GM12878 (cell line): ENCODE measurements at regions not wholly inside any gene's neighbourhood (a gene's known extent, or its start where the extent isn't known, plus 50 kb on each side); places are given as distances from the start of the nearest gene placed in this dataset.

Experiments
- ATAC-seq: fragments of 200-7000 bp; cut with Tn5 transposase; 3 replicates; pipeline ENCODE4 v1.9.1; 2020; ENCODE audit warnings: mild to moderate bottlenecking, moderate library complexity
- BruUV-seq: library from RNA; stranded (reverse); fragments of 400-500 nt; replicated peaks from 2 replicates; lab custom pipeline; 2021; lab: Mats Ljungman, UMichigan
- CTCF ChIA-PET: fragments of 300-600 bp; sonication (Branson Sonifier 250); formaldehyde crosslinking; extraction: SDS; loops from one replicate; lab custom pipeline; 2021; ENCODE audit warnings: inconsistent platforms; lab: Yijun Ruan, JAX
- POLR2A ChIA-PET: fragments of 350-600 bp; formaldehyde crosslinking; extraction: SDS; loops from one replicate; lab custom pipeline; 2021; ENCODE audit warnings: inconsistent platforms; lab: Charles Lee
- RAD21 ChIA-PET: fragments of 300-600 bp; sonication (Branson Sonifier 250); formaldehyde crosslinking; loops from one replicate; lab custom pipeline; 2023; ENCODE audit warnings: antibody characterized with exemption; ENCODE audit not compliant: unreplicated experiment; lab: Charles Lee
- SMC1A ChIA-PET: fragments of 300-600 bp; sonication (Branson Sonifier 250); formaldehyde crosslinking; loops from one replicate; lab custom pipeline; 2023; ENCODE audit not compliant: unreplicated experiment, uncharacterized antibody; lab: Charles Lee
- DNase-seq: peaks from one replicate; pipeline ENCODE4 v3.0.0-alpha.2; 2011; ENCODE audit warnings: low read depth, low spot score
- FAIRE-seq: peaks from 3 replicates; lab custom pipeline; 2011; peaks lifted over from hg19 to GRCh38; lab: Jason Lieb, UNC
- H2AFZ ChIP-seq: 2 replicates; pipeline ENCODE4 v1.6.0; 2011; ENCODE audit warnings: low read depth, low read length, control low read depth; ENCODE audit not compliant: control insufficient read depth
- H3K27ac ChIP-seq: 2 replicates; pipeline ENCODE4 v1.5.1; 2011; ENCODE audit warnings: control low read depth; ENCODE audit not compliant: control insufficient read depth, insufficient read depth
- H3K27me3 ChIP-seq, 2 experiments: replicated peaks in 1 of 2; 2 replicates each; pipeline versions ENCODE4 v1.6.0 to v1.6.1; 2011; ENCODE audit warnings: low read length in 1 of 2; ENCODE audit not compliant: control insufficient read depth in 2 of 2, insufficient read depth in 2 of 2
- H3K36me3 ChIP-seq, 2 experiments: 2 replicates each; pipeline ENCODE4 v1.5.1; 2011; ENCODE audit warnings: low read length in 1 of 2; ENCODE audit not compliant: control insufficient read depth in 2 of 2, insufficient read depth in 2 of 2
- H3K4me1 ChIP-seq: 2 replicates; pipeline ENCODE4 v1.6.1; 2011; ENCODE audit warnings: mild to moderate bottlenecking, low read length, moderate library complexity, mixed read lengths; ENCODE audit not compliant: control insufficient read depth, insufficient read depth
- H3K4me2 ChIP-seq: 2 replicates; pipeline ENCODE4 v1.6.0; 2011; ENCODE audit warnings: control low read depth; ENCODE audit not compliant: control insufficient read depth, insufficient read depth
- H3K4me3 ChIP-seq: fragments of 200-600 bp; sonication (generic); 2 replicates; pipeline ENCODE4 v1.5.1; 2016
- H3K79me2 ChIP-seq: 2 replicates; pipeline ENCODE4 v1.6.0; 2011; ENCODE audit warnings: low read length; ENCODE audit not compliant: control insufficient read depth, insufficient read depth
- H3K9ac ChIP-seq: 2 replicates; pipeline ENCODE4 v1.8.0; 2011; ENCODE audit warnings: low read length, control low read depth, mixed read lengths; ENCODE audit not compliant: control insufficient read depth, insufficient read depth
- H3K9me3 ChIP-seq: replicated peaks from 3 replicates; pipeline ENCODE4 v1.5.1; 2011; ENCODE audit warnings: mild to moderate bottlenecking, low read length; ENCODE audit not compliant: control insufficient read depth, insufficient read depth
- H4K20me1 ChIP-seq: 2 replicates; pipeline ENCODE4 v1.6.0; 2011; ENCODE audit not compliant: control insufficient read depth, insufficient read depth
- ATF3 ChIP-seq: IDR thresholded peaks from 2 replicates; pipeline ENCODE4 v1.6.1; 2011; ENCODE audit warnings: low read depth, mild to moderate bottlenecking, low read length, moderate library complexity, borderline replicate concordance; ENCODE audit errors: extremely low read depth
- CHD1 ChIP-seq: IDR thresholded peaks from 2 replicates; pipeline ENCODE4 v1.6.1; 2012; ENCODE audit warnings: low read depth, low read length, improper control_type of control experiment
- CHD2 ChIP-seq: IDR thresholded peaks from 2 replicates; pipeline ENCODE4 v1.6.1; 2011; ENCODE audit warnings: low read depth, low read length, improper control_type of control experiment, borderline replicate concordance
- ETV6 ChIP-seq, 2 experiments: fragments of 450-650 bp in 1 of 2; IDR thresholded peaks in 1 of 2; conservative IDR thresholded peaks in 1 of 2; 2 replicates each; pipeline ENCODE4 v1.6.1; 2014; ENCODE audit warnings: antibody characterized with exemption in 1 of 2, borderline replicate concordance in 1 of 2, low read depth in 1 of 2, mild to moderate bottlenecking in 1 of 2, moderate library complexity in 1 of 2
- JUNB ChIP-seq: IDR thresholded peaks from 2 replicates; pipeline ENCODE4 v1.6.1; 2016; ENCODE audit warnings: antibody characterized with exemption, mild to moderate bottlenecking
- KDM1A ChIP-seq: fragments of 200-600 bp; sonication (generic); IDR thresholded peaks from 2 replicates; pipeline ENCODE4 v1.6.1; 2016; ENCODE audit warnings: borderline replicate concordance
- RAD51 ChIP-seq: fragments of 450-650 bp; IDR thresholded peaks from 2 replicates; pipeline ENCODE4 v1.6.1; 2016; ENCODE audit warnings: moderate library complexity, mild to moderate bottlenecking, inconsistent platforms
- REST ChIP-seq: IDR thresholded peaks from 2 replicates; pipeline ENCODE4 v1.6.1; 2012; ENCODE audit warnings: mild to moderate bottlenecking, low read depth, low read length
- TCF3 ChIP-seq: IDR thresholded peaks from 2 replicates; pipeline ENCODE4 v1.6.1; 2012; ENCODE audit warnings: low read depth, mild to moderate bottlenecking, low read length, borderline replicate concordance; ENCODE audit not compliant: insufficient read depth
- TCF7 ChIP-seq: IDR thresholded peaks from 2 replicates; pipeline ENCODE4 v1.6.1; 2014; ENCODE audit warnings: antibody characterized with exemption, borderline replicate concordance
- ZBTB4 ChIP-seq: fragments of 450-650 bp; formaldehyde crosslinking; IDR thresholded peaks from 2 replicates; pipeline ENCODE4 v1.4.0; 2022; ENCODE audit warnings: mild to moderate bottlenecking, moderate library complexity
- ZBTB40 ChIP-seq: fragments of 450-650 bp; IDR thresholded peaks from 2 replicates; pipeline ENCODE4 v1.6.1; 2016; ENCODE audit warnings: mild to moderate bottlenecking, moderate library complexity, borderline replicate concordance
- WGBS: methylation state at CpG from one replicate; pipeline ENCODE4 v1.1.6; 2016; ENCODE audit warnings: low lambda C conversion rate; ENCODE audit not compliant: insufficient replicate concordance, insufficient coverage; ENCODE audit errors: missing lambda C conversion rate; 5-methylcytosine and 5-hydroxymethylcytosine counted together
- in situ Hi-C: fragments of 300-500 bp; cut with MboI; formaldehyde crosslinking; loops from 9 replicates; pipeline ENCODE4 v1.14.3; 2018; ENCODE audit warnings: mixed read lengths
- intact Hi-C: fragments of 100-400 bp; cut with micrococcal nuclease; formaldehyde crosslinking; loops from one replicate; pipeline ENCODE4 v1.14.2; 2022; ENCODE audit not compliant: unreplicated experiment

- TF ChIP-seq TCF3 (no peak), CHD2 (no peak), ZBTB40 (no peak), ETV6 (conservative IDR thresholded peaks at IDR 0.05 in 1 of 2, IDR thresholded peaks at IDR 0.05 in 1 of 2; ENCODE audit: borderline replicate concordance in 1 of 2, low read depth in 1 of 2) (no peak)
Observed at GRCh38 chr9:107983762-107984161, 494.2 kb upstream of the KLF4 start (continued).

DNA sequence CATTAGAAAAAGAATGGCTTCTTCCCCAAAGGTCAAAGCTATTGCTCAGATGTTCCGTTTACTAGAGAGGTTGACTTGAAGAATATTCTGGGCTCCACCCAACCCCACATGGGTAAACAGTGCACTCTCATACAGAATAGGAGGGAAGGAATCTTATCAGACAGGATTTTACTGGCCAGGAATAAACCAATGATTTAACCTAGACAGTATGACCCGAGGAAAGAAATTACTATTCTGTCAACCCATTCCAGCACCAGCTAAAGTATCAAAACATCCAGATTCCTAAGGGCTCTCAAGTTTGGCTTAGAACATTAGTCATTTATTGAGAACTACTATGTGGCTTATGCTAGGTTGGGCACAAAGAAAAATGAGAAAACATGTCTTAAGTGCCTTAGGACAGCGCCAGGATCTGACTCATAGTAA is 493.6 kb upstream of the KLF4 start:
- Histone ChIP-seq H3K27ac (no peak overlapping the region), H2AFZ (no peak overlapping the region), H3K9ac (no peak overlapping the region), H3K9me3 (no peaks in the 10 kb centered on the region), H4K20me1 (no peaks in the 10 kb centered on the region), H3K4me2 (no peak overlapping the region), H3K79me2 (no peaks in the 10 kb centered on the region), H3K4me3 (no peak overlapping the region), H3K36me3 (no peaks in the 10 kb centered on the region), H3K27me3 (no peaks in the 10 kb centered on the region), H3K4me1 (no peaks in the 10 kb centered on the region)
- CTCF ChIA-PET: no interaction called here
- DNase-seq (no peak), FAIRE-seq (no peak), ATAC-seq (no peak)
- BruUV-seq: no TSS peak
- in situ Hi-C loops: no loop called here
- RAD21 ChIA-PET: no interaction called here
- intact Hi-C loops: no loop called here
- POLR2A ChIA-PET: no interaction called here
- SMC1A ChIA-PET: no interaction called here
- 37% methylated on average over 3 of the region's 3 CpGs for WGBS
- TF ChIP-seq CHD1 (no peak), ATF3 (no peak), TCF7 (no peak), KDM1A (no peak), JUNB (no peak), RAD51 (no peak), ZBTB4 (no peak), REST (no peak)
